ENCODE measurements at regions not wholly inside any gene's neighbourhood (a gene's known extent, or its start where the extent isn't known, plus 50 kb on each side); places are given as distances from the start of the nearest gene placed in this dataset.

- no peak for DNase-seq (ENCODE audit: low read depth in 3 of 3)
These were observed 185.6 kb downstream of the BCOR start for GRCh38 chrX:39912126-39912525.

DNA sequence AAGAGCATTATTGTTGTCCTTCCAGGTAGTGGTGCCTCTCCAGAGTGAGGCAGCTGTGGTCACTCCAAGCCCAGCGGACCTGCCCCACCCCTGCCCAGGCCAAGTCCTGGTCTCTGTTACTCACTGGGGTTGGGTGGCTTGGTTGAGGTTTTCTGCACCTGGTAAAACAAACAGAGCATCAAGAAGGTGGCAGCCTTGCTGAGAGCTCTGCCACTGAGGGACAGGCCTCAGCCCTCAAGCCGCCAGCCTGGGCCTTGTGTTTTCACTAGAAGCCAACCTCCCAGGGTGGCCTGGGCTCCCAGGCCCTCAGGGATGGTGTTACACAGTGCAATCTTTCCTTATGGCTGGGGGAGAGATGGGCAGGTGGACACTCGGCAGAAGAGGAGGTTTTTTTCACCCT lies 182.7 kb downstream of the BCOR start:
- no peak for DNase-seq (ENCODE audit: low read depth in 3 of 3)

- DNase-seq (ENCODE audit: low read depth in 3 of 3) = no peak
These were observed 182.2 kb downstream of the BCOR start for GRCh38 chrX:39915596-39915995.

GRCh38 chrX:39921838-39922237 lies 175.9 kb downstream of the BCOR start:
- DNase-seq (ENCODE audit: low read depth in 3 of 3) = no peak

DNA sequence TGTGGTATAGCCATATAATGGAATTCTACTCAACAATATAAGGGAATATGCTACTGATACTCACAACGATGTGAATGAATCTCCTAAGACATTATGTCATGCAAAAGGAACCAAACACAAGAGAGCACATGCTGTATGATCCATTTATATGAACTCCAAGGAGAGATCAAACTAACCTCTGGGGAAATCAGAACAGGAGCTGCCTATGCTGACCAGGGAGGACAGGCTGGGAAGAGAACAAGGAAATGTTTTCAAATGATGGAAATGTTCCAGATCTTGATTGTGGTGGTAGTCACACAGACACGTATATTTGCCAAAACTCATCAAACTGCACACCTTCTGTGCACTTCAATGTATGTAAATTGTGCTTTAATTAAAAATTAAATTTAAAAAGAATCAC lies 175.3 kb downstream of the BCOR start:
- no peak for DNase-seq (ENCODE audit: low read depth in 3 of 3)

DNA sequence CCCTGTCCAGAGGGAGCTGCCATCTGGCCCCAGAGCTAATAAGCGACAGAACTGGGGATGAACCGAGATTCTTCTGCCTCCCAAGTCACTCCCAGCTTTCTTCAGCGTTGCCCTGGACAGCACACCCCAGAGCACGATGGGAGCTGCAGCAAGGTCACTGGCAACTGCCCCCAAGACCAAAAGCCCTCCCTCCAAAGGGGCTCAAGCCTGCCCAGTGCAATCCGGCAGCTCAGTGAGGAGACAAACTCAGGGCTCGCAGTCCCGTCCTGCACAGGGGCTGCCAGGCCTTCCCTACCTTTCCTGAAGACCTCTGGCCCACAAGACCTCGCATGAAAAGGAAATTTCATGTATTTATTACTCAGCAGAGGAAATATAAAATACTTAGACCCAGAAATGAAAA lies 174.8 kb downstream of the BCOR start:
- DNase-seq (ENCODE audit: low read depth in 3 of 3) = no peak

GRCh38 chrX:39927380-39927779 lies 170.4 kb downstream of the BCOR start:
- DNase-seq (ENCODE audit: low read depth in 3 of 3) = no peak

GRCh38 chrX:39928704-39929378 lies 168.9 kb downstream of the BCOR start:
- no peak for DNase-seq (ENCODE audit: low read depth in 3 of 3)

GRCh38 chrX:39929379-39930025 lies 168.3 kb downstream of the BCOR start:
- no peak for DNase-seq (ENCODE audit: low read depth in 3 of 3)

DNA sequence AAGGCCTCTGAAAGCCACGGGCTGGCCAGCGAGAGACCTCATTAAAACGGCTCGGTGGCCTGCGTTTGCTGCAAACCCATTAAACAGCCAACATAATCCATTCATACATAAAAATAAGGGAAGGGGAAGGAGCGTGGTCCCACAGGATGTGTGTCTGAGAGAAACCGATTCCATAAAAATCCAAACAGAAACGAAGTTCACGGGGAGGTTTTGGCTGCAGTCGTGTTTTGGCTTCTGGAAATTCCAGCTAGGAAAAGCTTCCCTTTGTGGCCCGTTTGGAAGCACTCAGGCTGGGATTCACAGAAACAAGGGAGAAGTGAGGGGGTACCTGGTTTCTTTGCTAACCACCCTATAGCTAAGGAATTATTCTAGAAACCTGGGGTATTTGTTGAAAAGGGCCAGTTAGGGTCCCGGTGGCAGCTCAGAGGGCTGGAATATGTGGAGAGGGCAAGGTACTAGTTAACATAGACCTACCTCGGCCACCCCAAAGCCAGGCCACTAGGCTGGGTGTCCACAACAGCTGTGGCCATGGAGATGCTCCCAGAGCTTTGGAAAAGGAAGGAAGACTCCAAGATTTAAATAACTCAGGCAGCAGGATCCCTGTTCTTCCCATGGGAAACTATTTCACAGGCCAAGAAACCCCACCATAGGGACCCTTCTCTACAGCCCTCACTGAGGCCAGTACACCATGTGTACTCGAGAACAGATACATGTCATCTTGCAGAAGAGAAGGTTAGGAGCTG lies 166.8 kb downstream of the BCOR start:
- DNase-seq (ENCODE audit: low read depth in 3 of 3) = no peak

DNA sequence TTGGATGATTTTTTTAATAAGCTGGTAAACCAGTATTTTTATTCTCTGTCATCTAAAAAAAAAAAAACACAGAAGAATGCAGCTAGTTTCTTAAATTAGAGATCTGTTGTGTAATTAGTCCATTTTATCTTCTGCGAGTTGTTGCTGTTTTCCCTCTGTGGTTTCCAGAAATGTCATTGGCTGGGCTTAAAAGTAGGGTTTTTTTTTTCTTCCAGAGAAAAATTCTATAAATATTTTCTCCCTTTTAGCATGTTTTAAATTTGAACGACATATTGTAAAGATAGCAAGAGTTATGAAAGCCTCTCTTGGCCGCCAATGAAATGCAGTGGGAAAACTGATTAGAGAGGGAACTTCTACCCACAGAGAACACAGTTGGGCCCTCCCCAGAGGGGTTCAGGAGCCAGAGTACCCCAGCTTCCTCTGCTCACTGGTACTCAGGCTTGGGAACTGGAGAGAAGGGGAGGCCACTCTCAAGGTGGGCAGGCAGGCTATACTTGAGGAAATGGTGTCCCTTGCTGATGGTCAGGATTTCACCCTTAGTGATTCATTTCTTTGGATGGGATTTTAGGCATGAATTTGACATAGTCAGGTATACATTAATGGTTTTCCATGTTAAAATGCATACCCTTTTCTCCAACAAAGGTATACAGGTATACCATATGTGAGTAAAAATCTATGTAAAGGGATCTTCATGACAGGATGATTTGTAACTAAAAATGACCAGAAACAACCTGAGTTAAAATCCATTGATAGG lies 166.1 kb downstream of the BCOR start:
- no peak for DNase-seq (ENCODE audit: low read depth in 3 of 3)

GRCh38 chrX:39935411-39936064 lies 162.2 kb downstream of the BCOR start:
- no peak for DNase-seq (ENCODE audit: low read depth in 3 of 3)

- DNase-seq (ENCODE audit: low read depth in 3 of 3) = peak in 1 of 3 donors; percentile 12
These were observed 160.6 kb downstream of the BCOR start for GRCh38 chrX:39936886-39937770.

DNA sequence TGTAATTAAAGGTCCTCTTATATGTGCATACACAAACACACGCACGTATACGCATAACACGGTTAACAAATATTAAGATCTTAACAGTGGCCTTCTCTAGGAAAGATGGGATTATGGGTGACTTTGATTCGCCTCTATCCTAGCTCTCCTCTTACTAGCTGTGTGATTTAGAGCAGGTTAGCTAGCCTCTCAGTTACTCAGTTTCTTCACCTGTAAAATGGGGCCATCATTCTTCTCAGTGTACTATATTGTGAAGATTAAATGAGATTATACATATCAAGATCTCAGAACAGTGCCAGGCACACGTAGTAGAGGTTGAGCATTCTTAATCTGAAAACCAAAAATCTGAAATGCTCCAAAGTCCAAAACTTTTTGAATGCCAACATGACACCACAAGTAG lies 159.3 kb downstream of the BCOR start:
- no peak for DNase-seq (ENCODE audit: low read depth in 3 of 3)

- no peak for DNase-seq (ENCODE audit: low read depth in 3 of 3)
These were observed 158.1 kb downstream of the BCOR start for GRCh38 chrX:39939678-39940077.

- DNase-seq (ENCODE audit: low read depth in 3 of 3) = no peak
These were observed 156.3 kb downstream of the BCOR start for GRCh38 chrX:39941332-39941920.

DNA sequence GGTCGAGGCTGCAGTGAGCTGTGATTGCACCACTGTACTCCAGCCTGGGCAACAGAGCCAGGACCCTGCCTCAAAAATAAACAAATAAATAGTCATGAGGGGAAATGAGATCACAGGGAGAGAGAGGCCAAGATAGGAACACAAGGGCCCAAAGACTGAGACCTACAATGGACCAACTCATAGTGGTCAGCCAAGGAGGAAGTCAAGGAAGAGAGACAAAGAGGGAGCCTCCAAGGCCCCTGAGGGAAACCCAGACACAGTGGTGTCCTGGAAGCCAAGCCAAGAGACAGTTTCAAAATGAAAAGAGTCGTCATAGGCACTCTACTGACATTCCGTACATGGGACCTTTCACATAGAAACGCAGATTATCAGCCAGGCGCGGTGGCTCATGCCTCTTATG lies 153.3 kb downstream of the BCOR start:
- no peak for DNase-seq (ENCODE audit: low read depth in 3 of 3)

GRCh38 chrX:39945709-39946108 lies 152.0 kb downstream of the BCOR start:
- DNase-seq (ENCODE audit: low read depth in 3 of 3) = no peak

- no peak for DNase-seq (ENCODE audit: low read depth in 3 of 3)
These were observed 150.9 kb downstream of the BCOR start for GRCh38 chrX:39946822-39947221.

DNA sequence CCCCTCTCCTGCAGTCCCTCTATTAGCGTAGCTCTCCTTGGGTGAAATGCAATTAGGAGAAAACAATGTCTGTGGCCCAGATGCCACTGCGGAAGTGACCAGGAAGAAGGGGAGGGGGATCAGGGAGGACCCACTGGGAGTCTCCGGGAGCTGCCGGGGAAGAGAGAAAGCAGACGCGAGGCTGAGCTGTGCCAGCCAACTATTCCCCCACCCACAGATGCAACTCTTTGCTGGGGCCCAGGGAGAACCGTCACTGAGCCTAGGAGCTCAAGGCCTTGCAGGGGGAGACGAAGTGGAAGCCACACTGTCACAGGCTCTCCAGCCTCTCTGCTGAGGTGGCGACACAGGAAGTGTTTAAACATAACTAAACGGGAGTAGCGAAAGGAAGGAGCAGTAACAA lies 149.2 kb downstream of the BCOR start:
- no peak for DNase-seq (ENCODE audit: low read depth in 3 of 3)
